Loucy (cell line): ENCODE measurements at regions not wholly inside any gene's neighbourhood (a gene's known extent, or its start where the extent isn't known, plus 50 kb on each side); places are given as distances from the start of the nearest gene placed in this dataset.

Experiments
- H2AFZ ChIP-seq: fragments of 200-600 bp; sonication (generic); 2 replicates; pipeline ENCODE4 v1.6.0; 2016; ENCODE audit warnings: antibody characterized with exemption, mild to moderate bottlenecking, low read length, moderate library complexity
- H3F3A ChIP-seq: fragments of 200-600 bp; 2 replicates; pipeline ENCODE4 v1.6.0; 2016; ENCODE audit warnings: antibody characterized with exemption, low read depth, mild to moderate bottlenecking
- H3K27me3 ChIP-seq: fragments of 200-600 bp; sonication (generic); 2 replicates; pipeline ENCODE4 v1.6.1; 2014; ENCODE audit warnings: low read length, mild to moderate bottlenecking; ENCODE audit not compliant: insufficient read depth, poor library complexity, severe bottlenecking
- H3K36me3 ChIP-seq: fragments of 200-600 bp; sonication (generic); 2 replicates; pipeline ENCODE4 v1.6.1; 2016; ENCODE audit warnings: low read length; ENCODE audit not compliant: insufficient read depth
- H3K4me1 ChIP-seq: fragments of 200-600 bp; sonication (generic); 2 replicates; pipeline ENCODE4 v1.5.1; 2014; ENCODE audit warnings: low read length, mild to moderate bottlenecking; ENCODE audit not compliant: insufficient read depth, poor library complexity, severe bottlenecking
- H3K4me2 ChIP-seq: fragments of 200-600 bp; sonication (generic); 2 replicates; pipeline ENCODE4 v1.6.0; 2014; ENCODE audit warnings: antibody characterized with exemption, low read length, low read depth, mild to moderate bottlenecking; ENCODE audit not compliant: poor library complexity, severe bottlenecking
- H3K4me3 ChIP-seq: fragments of 200-600 bp; sonication (generic); 2 replicates; pipeline ENCODE4 v1.5.1; 2014; ENCODE audit warnings: low read length, mild to moderate bottlenecking, mixed read lengths; ENCODE audit not compliant: poor library complexity, severe bottlenecking
- H3K79me2 ChIP-seq: fragments of 200-600 bp; sonication (generic); 2 replicates; pipeline ENCODE4 v1.6.1; 2014; ENCODE audit warnings: low read length; ENCODE audit not compliant: insufficient read depth
- H3K9ac ChIP-seq: fragments of 200-600 bp; sonication (generic); 2 replicates; pipeline ENCODE4 v1.6.0; 2014; ENCODE audit warnings: mild to moderate bottlenecking, low read depth, low read length, moderate library complexity; ENCODE audit not compliant: poor library complexity, severe bottlenecking
- H3K9me2 ChIP-seq: fragments of 200-600 bp; sonication (generic); replicated peaks from 2 replicates; pipeline ENCODE4 v1.6.1; 2016; ENCODE audit warnings: low read depth, low read length, mixed read lengths
- H3K9me3 ChIP-seq: fragments of 200-600 bp; sonication (generic); 2 replicates; pipeline ENCODE4 v1.6.1; 2014; ENCODE audit warnings: mild to moderate bottlenecking, antibody characterized with exemption, low read length, low read depth; ENCODE audit not compliant: insufficient read depth
- H4K20me1 ChIP-seq: fragments of 200-600 bp; sonication (generic); 2 replicates; pipeline ENCODE4 v1.6.0; 2014; ENCODE audit warnings: antibody characterized with exemption, low read length, mild to moderate bottlenecking; ENCODE audit not compliant: insufficient read depth, poor library complexity, severe bottlenecking
- EZH2phosphoT487 ChIP-seq: fragments of 200-600 bp; IDR thresholded peaks from 2 replicates; pipeline ENCODE4 v1.6.1; 2018; ENCODE audit warnings: antibody characterized with exemption, mild to moderate bottlenecking, moderate library complexity, borderline replicate concordance
- TF ChIP-seq, protein P1 (sequence below): fragments of 200-600 bp; sonication (generic); conservative IDR thresholded peaks from 2 replicates; pipeline ENCODE4 v1.5.1; 2014; ENCODE audit warnings: mild to moderate bottlenecking, antibody characterized with exemption, low read length

- Histone ChIP-seq H3F3A (no peaks in the 10 kb centered on the region), H3K9ac (no peak overlapping the region), H4K20me1 (no peaks in the 10 kb centered on the region), H3K9me2 (no peaks in the 10 kb centered on the region), H2AFZ (no peak overlapping the region), H3K36me3 (no peaks in the 10 kb centered on the region), H3K9me3 (no peaks in the 10 kb centered on the region), H3K4me1 (no peaks in the 10 kb centered on the region), H3K27me3 (no peaks in the 10 kb centered on the region), H3K4me2 (no peak overlapping the region), H3K4me3 (no peak overlapping the region), H3K79me2 (no peaks in the 10 kb centered on the region)
- no peak for TF ChIP-seq EZH2phosphoT487
- TF ChIP-seq, protein P1, sequence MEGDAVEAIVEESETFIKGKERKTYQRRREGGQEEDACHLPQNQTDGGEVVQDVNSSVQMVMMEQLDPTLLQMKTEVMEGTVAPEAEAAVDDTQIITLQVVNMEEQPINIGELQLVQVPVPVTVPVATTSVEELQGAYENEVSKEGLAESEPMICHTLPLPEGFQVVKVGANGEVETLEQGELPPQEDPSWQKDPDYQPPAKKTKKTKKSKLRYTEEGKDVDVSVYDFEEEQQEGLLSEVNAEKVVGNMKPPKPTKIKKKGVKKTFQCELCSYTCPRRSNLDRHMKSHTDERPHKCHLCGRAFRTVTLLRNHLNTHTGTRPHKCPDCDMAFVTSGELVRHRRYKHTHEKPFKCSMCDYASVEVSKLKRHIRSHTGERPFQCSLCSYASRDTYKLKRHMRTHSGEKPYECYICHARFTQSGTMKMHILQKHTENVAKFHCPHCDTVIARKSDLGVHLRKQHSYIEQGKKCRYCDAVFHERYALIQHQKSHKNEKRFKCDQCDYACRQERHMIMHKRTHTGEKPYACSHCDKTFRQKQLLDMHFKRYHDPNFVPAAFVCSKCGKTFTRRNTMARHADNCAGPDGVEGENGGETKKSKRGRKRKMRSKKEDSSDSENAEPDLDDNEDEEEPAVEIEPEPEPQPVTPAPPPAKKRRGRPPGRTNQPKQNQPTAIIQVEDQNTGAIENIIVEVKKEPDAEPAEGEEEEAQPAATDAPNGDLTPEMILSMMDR = no peak
Measured at GRCh38 chr6:112800916-112801315, 453.8 kb downstream of the RFPL4B start.

DNA sequence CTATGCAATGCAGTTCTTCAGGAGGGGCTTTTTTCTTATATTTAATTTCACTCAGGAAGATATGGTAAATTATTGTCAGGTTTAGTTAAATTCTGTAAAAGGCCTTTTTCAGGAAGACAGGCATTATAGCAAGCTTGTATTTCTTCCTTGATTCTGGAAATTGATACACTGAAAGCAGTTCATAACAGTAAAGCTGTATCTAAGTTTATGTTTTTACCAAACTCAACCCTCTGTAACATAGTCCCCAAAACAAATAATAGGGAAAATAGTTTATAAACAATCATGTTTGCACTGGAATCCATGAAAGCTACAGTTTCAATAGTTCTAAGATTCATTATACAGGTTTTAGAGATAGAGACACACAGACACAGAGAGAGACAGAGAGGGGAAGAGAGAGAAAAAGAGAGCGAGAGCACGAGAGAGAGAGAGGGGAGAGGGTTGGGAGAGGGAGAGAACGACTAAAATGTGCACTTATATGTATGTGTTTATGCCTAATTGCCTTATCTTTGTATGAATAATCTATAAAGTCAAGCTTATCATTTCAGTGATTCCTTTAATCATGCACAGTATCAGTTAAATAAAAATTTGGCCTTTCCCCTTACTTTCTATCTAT lies 454.4 kb downstream of the RFPL4B start:
- Histone ChIP-seq H3F3A (no peaks in the 10 kb centered on the region), H3K79me2 (no peaks in the 10 kb centered on the region), H2AFZ (no peak overlapping the region), H3K9me3 (no peaks in the 10 kb centered on the region), H3K4me2 (no peak overlapping the region), H3K36me3 (no peaks in the 10 kb centered on the region), H4K20me1 (no peaks in the 10 kb centered on the region), H3K9me2 (no peaks in the 10 kb centered on the region), H3K4me3 (no peak overlapping the region), H3K27me3 (no peaks in the 10 kb centered on the region), H3K9ac (no peak overlapping the region), H3K4me1 (no peaks in the 10 kb centered on the region)
- TF ChIP-seq, protein P1 = no peak
- TF ChIP-seq EZH2phosphoT487 = no peak

GRCh38 chr6:112802144-112802543 lies 455.0 kb downstream of the RFPL4B start:
- H3K4me2 ChIP-seq = no peak overlapping the region
- TF ChIP-seq, protein P1 = no peak
- no peak for TF ChIP-seq EZH2phosphoT487
- H3K4me3 ChIP-seq = no peak overlapping the region
- no peaks in the 10 kb centered on the region for H3K27me3 ChIP-seq
- no peaks in the 10 kb centered on the region for H4K20me1 ChIP-seq
- H3F3A ChIP-seq = no peaks in the 10 kb centered on the region
- H2AFZ ChIP-seq = no peak overlapping the region
- H3K36me3 ChIP-seq = no peaks in the 10 kb centered on the region
- no peak overlapping the region for H3K9ac ChIP-seq
- no peaks in the 10 kb centered on the region for H3K9me3 ChIP-seq
- H3K79me2 ChIP-seq = no peaks in the 10 kb centered on the region
- no peaks in the 10 kb centered on the region for H3K4me1 ChIP-seq
- no peaks in the 10 kb centered on the region for H3K9me2 ChIP-seq
